ENCODE measurements at regions not wholly inside any gene's neighbourhood (a gene's known extent, or its start where the extent isn't known, plus 50 kb on each side); places are given as distances from the start of the nearest gene placed in this dataset.
"Not testable (repeated sequence)": the region's sequence is repeated elsewhere in the genome, so short reads cannot be mapped to it uniquely, and the experiment has no call there.

DNA sequence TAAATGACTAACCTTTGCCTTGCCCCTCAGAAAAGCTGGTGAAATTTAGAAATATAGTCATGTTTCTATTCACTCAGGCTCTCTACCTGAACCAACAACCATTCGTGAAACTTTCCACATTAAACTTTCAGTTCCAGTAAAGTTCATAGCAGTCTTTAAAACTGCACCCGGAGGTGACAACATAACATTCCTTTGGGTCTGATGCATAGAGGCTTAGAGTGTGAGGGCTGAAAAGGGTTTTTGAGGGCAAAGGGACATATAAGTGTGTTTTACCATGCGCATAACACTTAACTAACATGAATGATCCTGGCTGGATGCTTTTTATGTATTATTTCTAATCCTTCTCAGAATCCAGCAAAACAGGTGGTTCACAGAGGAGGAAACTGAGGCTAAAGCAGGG is 471.7 kb upstream of the MCTP2 start:
- Mint-ChIP-seq H3K9me3 (ENCODE audit: unreplicated experiment) (peaks cover 2% of the 10 kb centered on the region), H3K27me3 (ENCODE audit: unreplicated experiment) (peaks cover 2% of the 10 kb centered on the region), H3K36me3 (ENCODE audit: unreplicated experiment) (peaks cover 3% of the 10 kb centered on the region), H3K4me3 (ENCODE audit: unreplicated experiment) (no peak overlapping the region), H3K4me1 (ENCODE audit: low read depth, unreplicated experiment) (peaks cover 21% of the 10 kb centered on the region), H3K27ac (ENCODE audit: unreplicated experiment) (no peak overlapping the region)
- TF ChIP-seq, protein P1, sequence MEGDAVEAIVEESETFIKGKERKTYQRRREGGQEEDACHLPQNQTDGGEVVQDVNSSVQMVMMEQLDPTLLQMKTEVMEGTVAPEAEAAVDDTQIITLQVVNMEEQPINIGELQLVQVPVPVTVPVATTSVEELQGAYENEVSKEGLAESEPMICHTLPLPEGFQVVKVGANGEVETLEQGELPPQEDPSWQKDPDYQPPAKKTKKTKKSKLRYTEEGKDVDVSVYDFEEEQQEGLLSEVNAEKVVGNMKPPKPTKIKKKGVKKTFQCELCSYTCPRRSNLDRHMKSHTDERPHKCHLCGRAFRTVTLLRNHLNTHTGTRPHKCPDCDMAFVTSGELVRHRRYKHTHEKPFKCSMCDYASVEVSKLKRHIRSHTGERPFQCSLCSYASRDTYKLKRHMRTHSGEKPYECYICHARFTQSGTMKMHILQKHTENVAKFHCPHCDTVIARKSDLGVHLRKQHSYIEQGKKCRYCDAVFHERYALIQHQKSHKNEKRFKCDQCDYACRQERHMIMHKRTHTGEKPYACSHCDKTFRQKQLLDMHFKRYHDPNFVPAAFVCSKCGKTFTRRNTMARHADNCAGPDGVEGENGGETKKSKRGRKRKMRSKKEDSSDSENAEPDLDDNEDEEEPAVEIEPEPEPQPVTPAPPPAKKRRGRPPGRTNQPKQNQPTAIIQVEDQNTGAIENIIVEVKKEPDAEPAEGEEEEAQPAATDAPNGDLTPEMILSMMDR (IDR thresholded peaks at IDR 0.05; ENCODE audit: partially characterized antibody, unreplicated experiment), result no peak
- DNase-seq, result no peak

DNA sequence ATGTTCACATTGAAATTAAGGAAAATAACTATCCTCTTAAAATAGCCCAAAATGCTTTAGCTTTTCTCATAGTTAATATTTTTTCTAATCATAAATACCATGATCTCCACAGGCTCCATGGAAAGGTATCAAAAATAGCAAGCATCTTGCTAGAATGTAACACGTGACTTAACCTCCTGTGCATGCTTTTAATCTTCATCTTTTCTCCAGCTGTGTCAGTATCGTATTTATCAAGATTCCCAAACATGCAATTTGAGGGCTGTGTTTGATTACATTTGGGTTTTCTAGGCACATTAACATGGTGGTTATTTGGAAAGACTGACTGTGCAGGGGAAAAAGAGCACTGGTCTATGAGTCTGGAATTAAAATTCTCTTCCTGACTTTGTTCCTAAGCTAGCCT is 472.5 kb upstream of the MCTP2 start:
- Mint-ChIP-seq H3K36me3 (ENCODE audit: unreplicated experiment) (peaks cover 3% of the 10 kb centered on the region), H3K27ac (ENCODE audit: unreplicated experiment) (no peak overlapping the region), H3K9me3 (ENCODE audit: unreplicated experiment) (peaks cover 2% of the 10 kb centered on the region), H3K4me3 (ENCODE audit: unreplicated experiment) (no peak overlapping the region), H3K4me1 (ENCODE audit: low read depth, unreplicated experiment) (peaks cover 14% of the 10 kb centered on the region), H3K27me3 (ENCODE audit: unreplicated experiment) (peaks cover 2% of the 10 kb centered on the region)
- TF ChIP-seq, protein P1 (IDR thresholded peaks at IDR 0.05; ENCODE audit: partially characterized antibody, unreplicated experiment), result no peak
- no peak for DNase-seq

DNA sequence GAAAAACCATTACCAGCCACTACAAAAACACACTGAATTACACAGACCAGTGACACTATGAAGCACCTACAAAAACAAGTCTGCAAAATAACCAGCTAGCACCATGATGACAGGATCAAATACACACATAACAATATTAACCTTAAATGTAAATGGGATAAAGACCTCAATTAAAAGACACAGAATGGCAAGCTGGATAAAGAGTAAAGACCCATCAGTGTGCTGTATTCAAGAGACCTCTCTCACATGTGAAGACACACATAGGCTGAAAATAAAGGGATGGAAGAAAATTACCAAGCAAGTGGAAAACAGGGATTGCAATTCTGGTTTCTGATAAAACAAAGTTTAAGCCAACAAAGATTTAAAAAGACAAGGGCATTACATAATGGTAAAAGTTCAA is 482.7 kb upstream of the MCTP2 start:
- TF ChIP-seq, protein P1 (IDR thresholded peaks at IDR 0.05; ENCODE audit: partially characterized antibody, unreplicated experiment), result no peak
- no peak for DNase-seq
- Mint-ChIP-seq H3K4me3 (ENCODE audit: unreplicated experiment) (no peak overlapping the region), H3K36me3 (ENCODE audit: unreplicated experiment) (peaks cover 35% of the 10 kb centered on the region), H3K27me3 (ENCODE audit: unreplicated experiment) (no peaks in the 10 kb centered on the region), H3K27ac (ENCODE audit: unreplicated experiment) (no peak overlapping the region), H3K9me3 (ENCODE audit: unreplicated experiment) (peaks cover 9% of the 10 kb centered on the region), H3K4me1 (ENCODE audit: low read depth, unreplicated experiment) (no peaks in the 10 kb centered on the region)

DNA sequence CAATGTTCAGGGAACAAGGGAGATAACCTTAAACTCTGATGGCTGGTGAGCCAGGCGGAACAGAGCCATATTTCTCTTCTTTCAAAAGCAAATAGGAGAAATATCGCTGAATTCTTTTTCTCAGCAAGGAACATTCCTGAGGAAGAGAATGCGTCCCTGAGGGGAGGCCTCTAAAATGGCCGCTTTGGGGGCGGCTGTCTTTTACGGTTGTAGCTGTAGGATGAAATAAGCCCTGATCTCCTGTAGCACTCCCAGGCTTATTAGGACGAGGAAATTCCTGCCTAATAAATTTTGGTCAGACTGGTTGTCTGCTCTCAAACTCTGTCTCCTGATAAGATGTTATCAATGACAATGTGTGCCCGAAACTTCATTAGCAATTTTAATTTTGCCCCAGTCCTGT is 496.4 kb upstream of the MCTP2 start:
- H3K9me3 Mint-ChIP-seq (ENCODE audit: unreplicated experiment); H3K36me3 Mint-ChIP-seq (ENCODE audit: unreplicated experiment); H3K4me3 Mint-ChIP-seq (ENCODE audit: unreplicated experiment); H3K27me3 Mint-ChIP-seq (ENCODE audit: unreplicated experiment); H3K27ac Mint-ChIP-seq (ENCODE audit: unreplicated experiment); DNase-seq; H3K4me1 Mint-ChIP-seq (ENCODE audit: low read depth, unreplicated experiment): not testable (repeated sequence)

DNA sequence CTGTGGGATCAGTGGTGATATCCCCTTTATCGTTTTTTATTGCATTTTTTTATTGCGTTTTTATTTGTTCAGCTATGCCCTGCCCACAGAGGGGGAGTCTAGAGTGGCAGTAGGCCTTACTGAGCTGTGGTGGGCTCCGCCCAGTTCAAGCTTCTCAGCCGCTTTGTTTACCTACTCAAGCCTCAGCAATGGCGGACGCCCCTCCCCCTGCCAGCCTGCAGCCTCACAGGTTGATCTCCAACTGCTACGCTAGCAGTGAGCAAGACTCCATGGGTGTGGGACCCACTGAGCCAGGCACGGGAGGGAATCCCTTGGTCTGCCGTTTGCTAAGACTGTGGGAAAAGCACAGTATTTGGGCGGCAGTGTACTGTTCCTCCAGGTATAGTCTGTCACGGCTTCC is 500.6 kb upstream of the MCTP2 start:
- no peaks in the 10 kb centered on the region for H3K36me3 Mint-ChIP-seq (ENCODE audit: unreplicated experiment)
- H3K4me3 Mint-ChIP-seq (ENCODE audit: unreplicated experiment), result no peak overlapping the region
- no peak overlapping the region for H3K27ac Mint-ChIP-seq (ENCODE audit: unreplicated experiment)
- TF ChIP-seq, protein P1 (IDR thresholded peaks at IDR 0.05; ENCODE audit: partially characterized antibody, unreplicated experiment), result no peak
- H3K9me3 Mint-ChIP-seq (ENCODE audit: unreplicated experiment), result peaks cover 8% of the 10 kb centered on the region
- no peaks in the 10 kb centered on the region for H3K27me3 Mint-ChIP-seq (ENCODE audit: unreplicated experiment)
- no peaks in the 10 kb centered on the region for H3K4me1 Mint-ChIP-seq (ENCODE audit: low read depth, unreplicated experiment)
- no peak for DNase-seq

DNA sequence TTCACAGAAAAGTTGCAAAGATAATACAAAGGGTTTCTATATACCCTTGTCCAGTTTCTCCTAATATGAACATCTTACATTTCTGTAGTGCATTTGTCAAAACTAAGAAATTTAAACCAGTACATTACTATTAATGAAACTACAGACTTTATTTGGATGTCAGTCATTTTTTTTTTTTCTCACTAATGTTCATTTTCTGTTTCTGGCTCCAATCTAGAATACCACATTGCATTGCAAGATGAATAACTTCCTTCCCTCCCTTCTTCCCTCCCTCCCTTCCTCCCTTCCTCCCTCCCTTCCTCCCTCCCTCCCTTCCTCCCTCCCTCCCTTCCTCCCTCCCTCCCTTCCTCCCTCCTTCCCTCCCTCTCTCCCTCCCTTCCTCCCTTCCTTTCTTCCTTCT is 509.2 kb upstream of the MCTP2 start:
- peaks cover 2% of the 10 kb centered on the region for H3K27me3 Mint-ChIP-seq (ENCODE audit: unreplicated experiment)
- TF ChIP-seq, protein P1 (IDR thresholded peaks at IDR 0.05; ENCODE audit: partially characterized antibody, unreplicated experiment), result no peak
- no peaks in the 10 kb centered on the region for H3K4me1 Mint-ChIP-seq (ENCODE audit: low read depth, unreplicated experiment)
- H3K4me3 Mint-ChIP-seq (ENCODE audit: unreplicated experiment), result no peak overlapping the region
- no peak for DNase-seq
- H3K36me3 Mint-ChIP-seq (ENCODE audit: unreplicated experiment), result no peaks in the 10 kb centered on the region
- H3K27ac Mint-ChIP-seq (ENCODE audit: unreplicated experiment), result no peak overlapping the region
- H3K9me3 Mint-ChIP-seq (ENCODE audit: unreplicated experiment), result no peaks in the 10 kb centered on the region
